ENCODE measurements at regions not wholly inside any gene's neighbourhood (a gene's known extent, or its start where the extent isn't known, plus 50 kb on each side); places are given as distances from the start of the nearest gene placed in this dataset.

DNA sequence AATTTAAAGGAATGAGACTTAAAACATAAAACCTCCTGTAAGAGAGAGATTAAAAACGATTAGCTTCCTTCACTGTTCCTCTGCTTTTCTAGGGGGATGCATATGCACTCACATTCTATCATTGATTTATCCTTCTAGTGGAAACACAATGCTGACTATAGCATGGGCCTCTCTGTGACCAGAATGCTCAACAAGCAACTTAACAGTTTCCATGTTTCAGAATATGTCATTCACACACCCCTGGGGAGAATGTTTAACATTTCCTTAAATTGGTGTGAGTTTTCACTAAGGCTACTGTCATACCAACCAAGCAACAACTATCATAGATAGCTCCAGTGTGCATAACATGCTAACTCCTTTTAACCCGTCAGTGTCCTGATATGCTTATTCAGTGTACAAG, 337.9 kb upstream of the GRM7 start:
- Histone ChIP-seq H3K36me3 (ENCODE audit: control insufficient read depth in 2 of 2, insufficient read depth in 2 of 2, low read length in 2 of 2) (no peaks in the 10 kb centered on the region), H3K4me3 (ENCODE audit: low read length in 2 of 2) (no peak overlapping the region), H3K9me3 (ENCODE audit: control insufficient read depth in 2 of 2, low read length in 2 of 2) (no peaks in the 10 kb centered on the region), H3K4me1 (ENCODE audit: control insufficient read depth in 2 of 2, insufficient read depth in 2 of 2, low read length in 2 of 2) (no peaks in the 10 kb centered on the region), H3K27me3 (ENCODE audit: control insufficient read depth in 2 of 2, insufficient read depth in 2 of 2, low read length in 2 of 2) (no peaks in the 10 kb centered on the region), H3K9ac (ENCODE audit: low read depth in 1 of 2, low read length in 2 of 2) (no peak overlapping the region), H3K27ac (ENCODE audit: low read depth in 2 of 2, low read length in 2 of 2) (no peak overlapping the region)

DNA sequence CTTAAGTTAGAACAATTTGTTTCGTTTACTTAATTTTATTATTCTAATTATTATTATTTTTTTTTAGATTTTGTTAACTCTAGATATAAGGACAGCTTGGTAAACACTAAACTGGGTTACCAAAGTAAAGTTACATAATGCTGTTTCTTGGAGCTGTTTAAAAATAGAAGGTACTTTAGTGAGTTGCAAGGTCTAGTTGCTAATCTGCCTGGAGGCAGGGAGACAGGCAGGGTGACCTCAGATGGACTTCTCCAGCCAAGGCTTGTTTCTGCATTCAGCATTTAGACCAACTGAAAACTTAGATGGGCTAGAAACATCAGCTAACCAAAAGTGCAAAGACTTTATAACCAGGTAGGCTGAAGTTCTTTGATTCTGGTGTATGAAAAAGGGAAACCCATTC, 336.4 kb upstream of the GRM7 start:
- no peaks in the 10 kb centered on the region for H3K4me1 ChIP-seq (ENCODE audit: control insufficient read depth in 2 of 2, insufficient read depth in 2 of 2, low read length in 2 of 2)
- no peaks in the 10 kb centered on the region for H3K9me3 ChIP-seq (ENCODE audit: control insufficient read depth in 2 of 2, low read length in 2 of 2)
- no peak overlapping the region for H3K9ac ChIP-seq (ENCODE audit: low read depth in 1 of 2, low read length in 2 of 2)
- no peak overlapping the region for H3K4me3 ChIP-seq (ENCODE audit: low read length in 2 of 2)
- H3K36me3 ChIP-seq (ENCODE audit: control insufficient read depth in 2 of 2, insufficient read depth in 2 of 2, low read length in 2 of 2): no peaks in the 10 kb centered on the region
- no peaks in the 10 kb centered on the region for H3K27me3 ChIP-seq (ENCODE audit: control insufficient read depth in 2 of 2, insufficient read depth in 2 of 2, low read length in 2 of 2)
- H3K27ac ChIP-seq (ENCODE audit: low read depth in 2 of 2, low read length in 2 of 2): no peak overlapping the region

DNA sequence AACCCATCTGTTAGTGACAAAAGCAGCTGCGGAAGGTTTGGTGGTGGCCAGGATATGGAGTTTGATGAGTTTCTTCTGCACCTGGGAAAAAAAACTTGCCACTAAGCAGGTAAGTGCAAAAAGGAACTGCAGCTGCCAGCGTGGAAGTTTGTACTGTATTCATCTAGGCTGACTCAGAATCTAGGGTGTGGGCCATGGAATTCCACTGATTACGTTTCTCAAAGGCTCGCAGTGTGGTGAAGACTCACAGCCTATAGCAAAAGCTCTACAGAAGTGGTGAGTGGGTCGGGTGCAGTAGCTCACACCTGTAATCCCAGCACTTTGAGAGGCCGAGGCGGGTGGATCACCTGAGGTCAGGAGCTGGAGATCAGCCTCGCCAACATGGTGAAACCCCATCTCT, 334.6 kb upstream of the GRM7 start:
- no peak overlapping the region for H3K4me3 ChIP-seq (ENCODE audit: low read length in 2 of 2)
- H3K27ac ChIP-seq (ENCODE audit: low read depth in 2 of 2, low read length in 2 of 2): no peak overlapping the region
- no peaks in the 10 kb centered on the region for H3K27me3 ChIP-seq (ENCODE audit: control insufficient read depth in 2 of 2, insufficient read depth in 2 of 2, low read length in 2 of 2)
- no peaks in the 10 kb centered on the region for H3K9me3 ChIP-seq (ENCODE audit: control insufficient read depth in 2 of 2, low read length in 2 of 2)
- H3K36me3 ChIP-seq (ENCODE audit: control insufficient read depth in 2 of 2, insufficient read depth in 2 of 2, low read length in 2 of 2): no peaks in the 10 kb centered on the region
- H3K4me1 ChIP-seq (ENCODE audit: control insufficient read depth in 2 of 2, insufficient read depth in 2 of 2, low read length in 2 of 2): no peaks in the 10 kb centered on the region
- H3K9ac ChIP-seq (ENCODE audit: low read depth in 1 of 2, low read length in 2 of 2): no peak overlapping the region

- H3K4me3 ChIP-seq (ENCODE audit: low read length in 2 of 2): no peak overlapping the region
- no peaks in the 10 kb centered on the region for H3K9me3 ChIP-seq (ENCODE audit: control insufficient read depth in 2 of 2, low read length in 2 of 2)
- H3K9ac ChIP-seq (ENCODE audit: low read depth in 1 of 2, low read length in 2 of 2): no peak overlapping the region
- no peak overlapping the region for H3K27ac ChIP-seq (ENCODE audit: low read depth in 2 of 2, low read length in 2 of 2)
- no peaks in the 10 kb centered on the region for H3K27me3 ChIP-seq (ENCODE audit: control insufficient read depth in 2 of 2, insufficient read depth in 2 of 2, low read length in 2 of 2)
- no peaks in the 10 kb centered on the region for H3K36me3 ChIP-seq (ENCODE audit: control insufficient read depth in 2 of 2, insufficient read depth in 2 of 2, low read length in 2 of 2)
- no peaks in the 10 kb centered on the region for H3K4me1 ChIP-seq (ENCODE audit: control insufficient read depth in 2 of 2, insufficient read depth in 2 of 2, low read length in 2 of 2)
Measured at GRCh38 chr3:6526861-6527260, 334.1 kb upstream of the GRM7 start.

DNA sequence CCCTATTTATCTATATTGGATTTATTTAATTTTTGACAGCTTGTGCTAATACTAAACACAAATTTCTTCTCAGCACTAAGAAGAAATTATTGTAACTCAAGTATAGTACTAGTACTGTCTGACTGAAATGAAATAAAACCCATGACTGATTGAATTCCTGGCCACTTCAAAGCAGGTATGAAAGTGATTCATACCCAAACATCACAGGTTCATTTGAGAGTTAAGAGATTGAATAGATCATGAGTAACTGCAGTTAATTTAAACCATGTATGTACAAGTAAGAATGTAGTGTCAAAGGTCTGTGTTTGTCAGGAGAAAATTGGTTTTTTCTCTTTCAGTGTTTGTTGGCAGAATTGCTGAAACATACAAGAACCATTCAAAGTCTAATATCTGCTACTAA, 332.0 kb upstream of the GRM7 start:
- H3K27me3 ChIP-seq (ENCODE audit: control insufficient read depth in 2 of 2, insufficient read depth in 2 of 2, low read length in 2 of 2): no peaks in the 10 kb centered on the region
- no peak overlapping the region for H3K4me3 ChIP-seq (ENCODE audit: low read length in 2 of 2)
- H3K27ac ChIP-seq (ENCODE audit: low read depth in 2 of 2, low read length in 2 of 2): no peak overlapping the region
- H3K9me3 ChIP-seq (ENCODE audit: control insufficient read depth in 2 of 2, low read length in 2 of 2): no peaks in the 10 kb centered on the region
- no peaks in the 10 kb centered on the region for H3K36me3 ChIP-seq (ENCODE audit: control insufficient read depth in 2 of 2, insufficient read depth in 2 of 2, low read length in 2 of 2)
- no peaks in the 10 kb centered on the region for H3K4me1 ChIP-seq (ENCODE audit: control insufficient read depth in 2 of 2, insufficient read depth in 2 of 2, low read length in 2 of 2)
- no peak overlapping the region for H3K9ac ChIP-seq (ENCODE audit: low read depth in 1 of 2, low read length in 2 of 2)

DNA sequence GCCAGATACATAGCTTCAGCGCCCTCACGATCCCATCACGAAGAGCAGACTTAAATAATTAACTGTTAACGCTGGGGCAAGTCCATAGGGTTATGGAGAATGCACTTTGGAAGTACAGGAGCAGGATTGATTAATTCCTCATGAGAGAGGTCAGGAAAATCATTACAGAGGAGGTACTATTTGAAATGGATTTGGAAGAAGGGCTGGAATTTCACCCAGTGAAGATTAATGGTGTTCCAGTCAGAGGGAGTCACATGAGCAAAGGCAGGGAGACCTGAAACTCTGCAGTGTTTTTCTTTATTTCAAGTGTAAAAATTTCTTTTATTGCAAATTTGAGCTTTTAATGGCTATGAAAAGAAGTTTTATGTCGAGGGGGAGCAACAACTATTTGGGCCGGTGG, 329.8 kb upstream of the GRM7 start:
- no peak overlapping the region for H3K4me3 ChIP-seq (ENCODE audit: low read length in 2 of 2)
- H3K27me3 ChIP-seq (ENCODE audit: control insufficient read depth in 2 of 2, insufficient read depth in 2 of 2, low read length in 2 of 2): no peaks in the 10 kb centered on the region
- no peaks in the 10 kb centered on the region for H3K36me3 ChIP-seq (ENCODE audit: control insufficient read depth in 2 of 2, insufficient read depth in 2 of 2, low read length in 2 of 2)

DNA sequence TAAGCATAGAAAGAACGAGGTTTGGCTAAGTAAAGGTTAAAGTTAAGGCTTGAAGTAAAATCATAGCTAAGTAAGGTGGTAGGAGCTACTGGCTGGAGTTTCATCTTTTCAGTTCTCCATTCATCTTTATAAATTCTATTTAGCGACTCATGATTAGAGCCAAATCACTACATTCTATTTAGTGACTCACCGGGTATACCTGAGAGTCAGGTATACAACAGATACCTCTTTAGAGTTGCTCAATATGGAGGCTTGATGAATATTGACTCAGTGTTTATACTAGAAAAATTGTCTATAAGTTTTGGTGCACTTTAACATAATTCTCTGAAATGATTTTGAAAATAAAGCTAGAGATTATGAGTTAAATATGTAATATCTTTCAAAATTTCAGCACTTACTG, 328.8 kb upstream of the GRM7 start:
- no peak overlapping the region for H3K4me3 ChIP-seq (ENCODE audit: low read length in 2 of 2)
- H3K27me3 ChIP-seq (ENCODE audit: control insufficient read depth in 2 of 2, insufficient read depth in 2 of 2, low read length in 2 of 2): no peaks in the 10 kb centered on the region
- H3K36me3 ChIP-seq (ENCODE audit: control insufficient read depth in 2 of 2, insufficient read depth in 2 of 2, low read length in 2 of 2): no peaks in the 10 kb centered on the region
- H3K9me3 ChIP-seq (ENCODE audit: control insufficient read depth in 2 of 2, low read length in 2 of 2): no peaks in the 10 kb centered on the region
- no peak overlapping the region for H3K9ac ChIP-seq (ENCODE audit: low read depth in 1 of 2, low read length in 2 of 2)
- H3K4me1 ChIP-seq (ENCODE audit: control insufficient read depth in 2 of 2, insufficient read depth in 2 of 2, low read length in 2 of 2): no peaks in the 10 kb centered on the region
- no peak overlapping the region for H3K27ac ChIP-seq (ENCODE audit: low read depth in 2 of 2, low read length in 2 of 2)

More for the DNA sequence above, 329.8 kb upstream of the GRM7 start:
- H3K9ac ChIP-seq (ENCODE audit: low read depth in 1 of 2, low read length in 2 of 2): no peak overlapping the region
- H3K27ac ChIP-seq (ENCODE audit: low read depth in 2 of 2, low read length in 2 of 2): no peak overlapping the region
- no peaks in the 10 kb centered on the region for H3K9me3 ChIP-seq (ENCODE audit: control insufficient read depth in 2 of 2, low read length in 2 of 2)
- H3K4me1 ChIP-seq (ENCODE audit: control insufficient read depth in 2 of 2, insufficient read depth in 2 of 2, low read length in 2 of 2): no peaks in the 10 kb centered on the region

DNA sequence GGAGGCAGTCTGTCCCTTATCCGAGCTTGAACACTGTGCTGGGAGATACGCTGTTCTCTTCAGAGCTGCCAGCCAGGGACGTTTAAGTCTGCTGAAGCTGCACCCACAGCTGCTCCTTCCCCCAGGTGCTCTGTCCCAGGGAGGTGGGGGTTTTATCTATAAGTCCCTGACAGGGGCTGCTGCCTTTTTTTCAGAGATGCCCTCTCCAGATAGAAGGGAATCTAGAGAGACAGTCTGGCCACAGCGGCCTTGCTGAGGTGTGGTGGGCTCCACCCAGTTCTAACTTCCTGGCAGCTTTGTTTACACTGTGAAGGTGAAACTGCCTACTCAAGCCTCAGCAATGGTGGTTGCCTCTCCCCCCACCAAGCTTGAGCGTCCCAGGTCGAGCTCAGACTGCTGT, 319.9 kb upstream of the GRM7 start:
- H3K4me1 ChIP-seq (ENCODE audit: control insufficient read depth in 2 of 2, insufficient read depth in 2 of 2, low read length in 2 of 2): no peaks in the 10 kb centered on the region
- no peak overlapping the region for H3K4me3 ChIP-seq (ENCODE audit: low read length in 2 of 2)
- H3K27me3 ChIP-seq (ENCODE audit: control insufficient read depth in 2 of 2, insufficient read depth in 2 of 2, low read length in 2 of 2): no peaks in the 10 kb centered on the region
- H3K36me3 ChIP-seq (ENCODE audit: control insufficient read depth in 2 of 2, insufficient read depth in 2 of 2, low read length in 2 of 2): no peaks in the 10 kb centered on the region
- no peaks in the 10 kb centered on the region for H3K9me3 ChIP-seq (ENCODE audit: control insufficient read depth in 2 of 2, low read length in 2 of 2)
- no peak overlapping the region for H3K9ac ChIP-seq (ENCODE audit: low read depth in 1 of 2, low read length in 2 of 2)
- H3K27ac ChIP-seq (ENCODE audit: low read depth in 2 of 2, low read length in 2 of 2): no peak overlapping the region

GRCh38 chr3:6542795-6543194, 318.1 kb upstream of the GRM7 start:
- no peak overlapping the region for H3K27ac ChIP-seq (ENCODE audit: low read depth in 2 of 2, low read length in 2 of 2)

DNA sequence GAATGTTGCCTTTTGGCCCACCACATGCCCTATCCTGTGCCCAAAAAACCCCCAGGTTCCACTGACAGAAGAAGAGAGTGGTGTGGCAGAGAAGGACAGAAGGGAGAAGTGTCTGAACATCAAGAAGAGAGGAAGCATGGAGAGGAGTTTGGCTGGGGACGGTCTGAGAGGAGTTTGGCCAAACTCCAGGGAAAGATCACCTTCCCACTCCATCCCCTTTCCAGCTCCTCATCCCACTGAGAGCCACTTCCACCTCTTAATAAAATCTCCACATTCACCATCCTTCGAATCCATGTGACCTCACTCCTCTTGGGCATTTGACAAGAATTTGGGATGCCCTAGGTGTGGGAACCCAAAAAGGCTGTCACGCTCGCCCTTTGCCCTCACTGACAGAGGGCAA, 311.6 kb upstream of the GRM7 start:
- no peak overlapping the region for H3K9ac ChIP-seq (ENCODE audit: low read depth in 1 of 2, low read length in 2 of 2)
- H3K36me3 ChIP-seq (ENCODE audit: control insufficient read depth in 2 of 2, insufficient read depth in 2 of 2, low read length in 2 of 2): no peaks in the 10 kb centered on the region
- no peaks in the 10 kb centered on the region for H3K4me1 ChIP-seq (ENCODE audit: control insufficient read depth in 2 of 2, insufficient read depth in 2 of 2, low read length in 2 of 2)
- no peaks in the 10 kb centered on the region for H3K27me3 ChIP-seq (ENCODE audit: control insufficient read depth in 2 of 2, insufficient read depth in 2 of 2, low read length in 2 of 2)
- no peak overlapping the region for H3K4me3 ChIP-seq (ENCODE audit: low read length in 2 of 2)
- H3K27ac ChIP-seq (ENCODE audit: low read depth in 2 of 2, low read length in 2 of 2): no peak overlapping the region
- peaks cover 0 to 6% of the 10 kb centered on the region in 2 donors for H3K9me3 ChIP-seq (ENCODE audit: control insufficient read depth in 2 of 2, low read length in 2 of 2)

More at GRCh38 chr3:6542795-6543194, 318.1 kb upstream of the GRM7 start:
- no peak overlapping the region for H3K4me3 ChIP-seq (ENCODE audit: low read length in 2 of 2)
- H3K9me3 ChIP-seq (ENCODE audit: control insufficient read depth in 2 of 2, low read length in 2 of 2): no peaks in the 10 kb centered on the region
- no peak overlapping the region for H3K9ac ChIP-seq (ENCODE audit: low read depth in 1 of 2, low read length in 2 of 2)
- H3K4me1 ChIP-seq (ENCODE audit: control insufficient read depth in 2 of 2, insufficient read depth in 2 of 2, low read length in 2 of 2): no peaks in the 10 kb centered on the region
- no peaks in the 10 kb centered on the region for H3K27me3 ChIP-seq (ENCODE audit: control insufficient read depth in 2 of 2, insufficient read depth in 2 of 2, low read length in 2 of 2)
- no peaks in the 10 kb centered on the region for H3K36me3 ChIP-seq (ENCODE audit: control insufficient read depth in 2 of 2, insufficient read depth in 2 of 2, low read length in 2 of 2)

GRCh38 chr3:6551165-6551564, 309.8 kb upstream of the GRM7 start:
- Histone ChIP-seq H3K9me3 (ENCODE audit: control insufficient read depth in 2 of 2, low read length in 2 of 2) (peaks cover 0 to 6% of the 10 kb centered on the region in 2 donors), H3K9ac (ENCODE audit: low read depth in 1 of 2, low read length in 2 of 2) (no peak overlapping the region), H3K27me3 (ENCODE audit: control insufficient read depth in 2 of 2, insufficient read depth in 2 of 2, low read length in 2 of 2) (no peaks in the 10 kb centered on the region), H3K27ac (ENCODE audit: low read depth in 2 of 2, low read length in 2 of 2) (no peak overlapping the region), H3K4me1 (ENCODE audit: control insufficient read depth in 2 of 2, insufficient read depth in 2 of 2, low read length in 2 of 2) (no peaks in the 10 kb centered on the region), H3K36me3 (ENCODE audit: control insufficient read depth in 2 of 2, insufficient read depth in 2 of 2, low read length in 2 of 2) (no peaks in the 10 kb centered on the region), H3K4me3 (ENCODE audit: low read length in 2 of 2) (no peak overlapping the region)

Measured in mucosa of rectum (tissue), 2 donors.